HL-60 (cell line): ENCODE measurements at regions not wholly inside any gene's neighbourhood (a gene's known extent, or its start where the extent isn't known, plus 50 kb on each side); places are given as distances from the start of the nearest gene placed in this dataset.

ENCODE experiments used
- DNase-seq, 2 experiments: peaks; one replicate each; pipeline ENCODE4 v3.0.0-alpha.2; 2010 to 2020; ENCODE audit warnings: low read depth in 1 of 2, low spot score in 1 of 2
- H3K27ac ChIP-seq: fragments of 250-450 bp; sonication (Bioruptor Pico); replicated peaks from 2 replicates; pipeline ENCODE4 v1.5.1; 2020; ENCODE audit warnings: mild to moderate bottlenecking, moderate library complexity
- H3K27me3 ChIP-seq: fragments of 250-450 bp; sonication (Bioruptor Pico); 2 replicates; pipeline ENCODE4 v1.5.1; 2021; ENCODE audit warnings: mild to moderate bottlenecking, moderate library complexity; ENCODE audit not compliant: insufficient read depth, poor library complexity, severe bottlenecking
- H3K4me3 ChIP-seq: replicated peaks from 2 replicates; pipeline ENCODE4 v1.5.1; 2011; ENCODE audit warnings: mild to moderate bottlenecking, control low read depth, low read length; ENCODE audit not compliant: insufficient read depth
- CTCF ChIP-seq: IDR thresholded peaks from one replicate; pipeline ENCODE4 v1.5.1; 2011; ENCODE audit warnings: low read length, control low read depth, inconsistent platforms; ENCODE audit not compliant: insufficient read depth
- GABPA ChIP-seq: IDR thresholded peaks from 2 replicates; pipeline ENCODE4 v1.6.1; 2012; ENCODE audit warnings: low read depth
- POLR2AphosphoS5 ChIP-seq: IDR thresholded peaks from 2 replicates; pipeline ENCODE4 v1.6.1; 2012; ENCODE audit warnings: low read depth
- SPI1 ChIP-seq: IDR thresholded peaks from 2 replicates; pipeline ENCODE4 v1.6.1; 2012; ENCODE audit warnings: low read depth, mild to moderate bottlenecking, borderline replicate concordance
- TF ChIP-seq, protein P1 (sequence below): IDR thresholded peaks from 2 replicates; pipeline ENCODE4 v1.6.1; 2012; ENCODE audit warnings: low read depth; ENCODE audit not compliant: insufficient replicate concordance

GRCh38 chrX:39585808-39586207 lies 511.9 kb downstream of the BCOR start:
- TF ChIP-seq POLR2AphosphoS5 (no peak), SPI1 (no peak), GABPA (no peak), CTCF (no peak)
- TF ChIP-seq, protein P1, sequence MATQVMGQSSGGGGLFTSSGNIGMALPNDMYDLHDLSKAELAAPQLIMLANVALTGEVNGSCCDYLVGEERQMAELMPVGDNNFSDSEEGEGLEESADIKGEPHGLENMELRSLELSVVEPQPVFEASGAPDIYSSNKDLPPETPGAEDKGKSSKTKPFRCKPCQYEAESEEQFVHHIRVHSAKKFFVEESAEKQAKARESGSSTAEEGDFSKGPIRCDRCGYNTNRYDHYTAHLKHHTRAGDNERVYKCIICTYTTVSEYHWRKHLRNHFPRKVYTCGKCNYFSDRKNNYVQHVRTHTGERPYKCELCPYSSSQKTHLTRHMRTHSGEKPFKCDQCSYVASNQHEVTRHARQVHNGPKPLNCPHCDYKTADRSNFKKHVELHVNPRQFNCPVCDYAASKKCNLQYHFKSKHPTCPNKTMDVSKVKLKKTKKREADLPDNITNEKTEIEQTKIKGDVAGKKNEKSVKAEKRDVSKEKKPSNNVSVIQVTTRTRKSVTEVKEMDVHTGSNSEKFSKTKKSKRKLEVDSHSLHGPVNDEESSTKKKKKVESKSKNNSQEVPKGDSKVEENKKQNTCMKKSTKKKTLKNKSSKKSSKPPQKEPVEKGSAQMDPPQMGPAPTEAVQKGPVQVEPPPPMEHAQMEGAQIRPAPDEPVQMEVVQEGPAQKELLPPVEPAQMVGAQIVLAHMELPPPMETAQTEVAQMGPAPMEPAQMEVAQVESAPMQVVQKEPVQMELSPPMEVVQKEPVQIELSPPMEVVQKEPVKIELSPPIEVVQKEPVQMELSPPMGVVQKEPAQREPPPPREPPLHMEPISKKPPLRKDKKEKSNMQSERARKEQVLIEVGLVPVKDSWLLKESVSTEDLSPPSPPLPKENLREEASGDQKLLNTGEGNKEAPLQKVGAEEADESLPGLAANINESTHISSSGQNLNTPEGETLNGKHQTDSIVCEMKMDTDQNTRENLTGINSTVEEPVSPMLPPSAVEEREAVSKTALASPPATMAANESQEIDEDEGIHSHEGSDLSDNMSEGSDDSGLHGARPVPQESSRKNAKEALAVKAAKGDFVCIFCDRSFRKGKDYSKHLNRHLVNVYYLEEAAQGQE: no peak
- H3K27ac ChIP-seq: no peak overlapping the region
- H3K27me3 ChIP-seq: no peaks in the 10 kb centered on the region

DNA sequence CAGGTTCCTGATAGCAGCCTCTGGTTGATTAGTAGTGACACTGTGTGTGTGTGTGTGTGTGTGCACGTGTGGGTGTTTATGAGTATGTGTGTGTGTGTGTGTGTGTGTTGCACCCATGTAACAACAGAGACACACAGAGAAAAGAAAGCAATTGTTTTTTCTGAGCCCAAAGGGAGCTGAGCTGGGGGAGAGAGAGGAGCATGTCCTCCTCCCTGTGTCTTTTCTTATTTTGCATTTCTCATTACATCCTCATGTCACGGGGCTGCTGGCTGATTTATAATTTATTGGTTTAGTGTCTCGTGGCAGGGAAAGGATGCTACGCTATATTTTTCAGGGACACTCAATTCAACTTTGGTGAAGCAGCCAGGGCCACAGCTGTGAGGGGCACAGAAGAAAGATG lies 511.4 kb downstream of the BCOR start:
- Histone ChIP-seq H3K4me3 (no peak overlapping the region), H3K27me3 (no peaks in the 10 kb centered on the region), H3K27ac (no peak overlapping the region)
- TF ChIP-seq, protein P1: no peak
- TF ChIP-seq POLR2AphosphoS5 (no peak), GABPA (no peak), CTCF (no peak), SPI1 (no peak)
- DNase-seq: no peak

More at GRCh38 chrX:39585808-39586207, 511.9 kb downstream of the BCOR start:
- DNase-seq: no peak
- H3K4me3 ChIP-seq: no peak overlapping the region

DNA sequence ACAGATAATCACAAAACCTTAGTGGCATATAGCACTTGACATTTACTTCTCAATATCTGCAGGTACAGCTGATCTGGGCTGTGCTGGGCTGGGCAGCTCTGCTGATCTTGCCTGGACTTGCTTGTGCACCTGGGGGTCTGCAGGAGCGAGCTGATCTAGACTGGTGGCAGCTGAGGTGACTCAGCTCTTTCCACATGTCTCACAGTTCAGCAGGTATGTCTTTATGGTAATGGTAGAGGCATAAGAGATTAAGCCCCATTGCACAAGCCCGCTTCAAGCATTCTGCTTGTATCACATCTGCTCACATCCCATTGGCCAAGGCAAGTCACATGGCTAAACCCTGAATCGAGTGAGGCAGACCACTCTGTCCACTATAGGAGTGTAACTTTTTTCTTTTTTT lies 506.7 kb downstream of the BCOR start:
- Histone ChIP-seq H3K4me3 (no peak overlapping the region), H3K27ac (no peak overlapping the region), H3K27me3 (no peaks in the 10 kb centered on the region)
- no peak for DNase-seq
- TF ChIP-seq POLR2AphosphoS5: no peak
- TF ChIP-seq, protein P1: no peak
- TF ChIP-seq CTCF: no peak
- TF ChIP-seq SPI1: no peak
- no peak for TF ChIP-seq GABPA
